T-helper 2 cell (primary cell): ENCODE measurements at regions not wholly inside any gene's neighbourhood (a gene's known extent, or its start where the extent isn't known, plus 50 kb on each side); places are given as distances from the start of the nearest gene placed in this dataset.

Experiments
- DNase-seq, 5 experiments: peaks; one replicate each; pipeline versions ENCODE4 v3.0.0 to v3.0.0-alpha.2; 2012 to 2022

DNA sequence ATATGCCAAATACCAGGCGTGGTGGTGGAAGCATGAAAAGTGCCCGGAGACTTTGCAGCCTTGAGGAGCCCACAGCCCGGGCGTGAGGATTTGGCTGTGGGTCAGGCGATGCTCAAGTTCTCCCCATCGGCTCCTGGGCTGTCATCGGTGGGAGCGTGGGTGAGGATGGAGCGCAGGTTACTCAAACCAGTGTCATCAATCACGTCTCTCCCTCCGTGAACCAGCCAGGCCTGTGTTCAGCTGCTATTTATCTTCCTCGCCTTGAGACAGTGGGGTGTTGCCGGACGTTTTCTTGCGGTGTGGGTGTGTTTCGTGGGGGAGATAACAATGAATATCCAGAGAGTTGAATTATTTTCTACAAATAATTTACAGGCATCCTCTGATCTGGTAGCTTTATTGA, 317.6 kb downstream of the EIPR1 start:
- no peak for DNase-seq

- DNase-seq, result no peak
These were observed 318.3 kb downstream of the EIPR1 start for GRCh38 chr2:3059141-3059925.

DNA sequence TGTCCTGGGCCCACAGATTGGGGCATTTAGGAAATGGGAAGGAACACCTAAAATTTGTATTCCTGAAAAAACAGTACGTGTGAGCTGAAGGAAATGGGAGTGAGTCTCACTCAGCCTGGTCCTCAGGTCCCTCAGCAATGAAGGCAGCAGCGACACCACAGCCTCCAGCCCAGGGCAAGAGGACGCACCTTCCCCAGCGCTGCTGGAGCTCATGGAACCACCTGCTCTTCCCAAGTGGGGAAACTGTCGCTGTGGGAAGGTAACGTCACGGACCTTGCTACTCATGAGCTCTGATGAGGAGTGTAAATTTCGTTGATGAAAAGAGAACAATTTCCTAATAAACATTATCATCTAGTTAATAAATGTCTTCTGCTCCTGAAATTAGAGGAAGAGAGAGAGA, 323.6 kb downstream of the EIPR1 start:
- DNase-seq, result no peak

- DNase-seq, result no peak
These were observed 326.4 kb downstream of the EIPR1 start for GRCh38 chr2:3051266-3051665.

DNA sequence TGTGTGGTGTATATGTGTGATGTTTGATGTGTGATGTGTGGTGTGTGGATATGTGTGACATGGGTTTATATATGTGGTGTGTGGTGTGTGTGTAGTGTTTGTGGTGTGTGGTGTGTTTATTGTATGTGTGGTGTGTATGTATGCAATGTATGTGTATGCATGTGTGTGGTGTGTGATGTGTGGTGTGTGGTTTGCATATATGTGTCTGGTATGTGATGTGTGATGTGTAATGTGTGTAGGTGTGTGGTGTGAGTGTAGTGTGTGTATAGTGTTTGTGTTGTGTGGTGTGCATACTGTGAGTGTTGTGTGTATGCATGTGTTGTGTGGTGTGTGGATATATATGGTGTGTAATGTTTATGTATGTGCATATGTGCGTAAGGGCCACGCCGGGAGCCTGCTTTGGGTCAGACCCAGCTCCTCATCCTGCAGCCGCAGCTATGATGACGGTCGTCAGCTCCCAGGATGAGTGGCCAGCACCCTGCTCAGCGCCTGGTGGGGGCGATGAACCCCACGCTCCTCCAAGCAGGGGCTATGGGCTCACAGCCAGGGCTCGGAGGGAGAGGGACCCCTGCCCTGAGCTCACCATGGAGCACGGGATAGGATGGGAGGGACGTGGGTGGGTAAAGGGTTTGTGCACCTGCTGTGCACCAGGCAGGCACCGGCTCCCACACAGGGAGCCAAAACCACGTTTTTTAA, 331.3 kb downstream of the EIPR1 start:
- no peak for DNase-seq

GRCh38 chr2:3045318-3045921, 332.2 kb downstream of the EIPR1 start:
- no peak for DNase-seq

GRCh38 chr2:3044587-3045317, 332.9 kb downstream of the EIPR1 start:
- DNase-seq, result no peak

- no peak for DNase-seq
These were observed 333.9 kb downstream of the EIPR1 start for GRCh38 chr2:3043726-3044125.

DNA sequence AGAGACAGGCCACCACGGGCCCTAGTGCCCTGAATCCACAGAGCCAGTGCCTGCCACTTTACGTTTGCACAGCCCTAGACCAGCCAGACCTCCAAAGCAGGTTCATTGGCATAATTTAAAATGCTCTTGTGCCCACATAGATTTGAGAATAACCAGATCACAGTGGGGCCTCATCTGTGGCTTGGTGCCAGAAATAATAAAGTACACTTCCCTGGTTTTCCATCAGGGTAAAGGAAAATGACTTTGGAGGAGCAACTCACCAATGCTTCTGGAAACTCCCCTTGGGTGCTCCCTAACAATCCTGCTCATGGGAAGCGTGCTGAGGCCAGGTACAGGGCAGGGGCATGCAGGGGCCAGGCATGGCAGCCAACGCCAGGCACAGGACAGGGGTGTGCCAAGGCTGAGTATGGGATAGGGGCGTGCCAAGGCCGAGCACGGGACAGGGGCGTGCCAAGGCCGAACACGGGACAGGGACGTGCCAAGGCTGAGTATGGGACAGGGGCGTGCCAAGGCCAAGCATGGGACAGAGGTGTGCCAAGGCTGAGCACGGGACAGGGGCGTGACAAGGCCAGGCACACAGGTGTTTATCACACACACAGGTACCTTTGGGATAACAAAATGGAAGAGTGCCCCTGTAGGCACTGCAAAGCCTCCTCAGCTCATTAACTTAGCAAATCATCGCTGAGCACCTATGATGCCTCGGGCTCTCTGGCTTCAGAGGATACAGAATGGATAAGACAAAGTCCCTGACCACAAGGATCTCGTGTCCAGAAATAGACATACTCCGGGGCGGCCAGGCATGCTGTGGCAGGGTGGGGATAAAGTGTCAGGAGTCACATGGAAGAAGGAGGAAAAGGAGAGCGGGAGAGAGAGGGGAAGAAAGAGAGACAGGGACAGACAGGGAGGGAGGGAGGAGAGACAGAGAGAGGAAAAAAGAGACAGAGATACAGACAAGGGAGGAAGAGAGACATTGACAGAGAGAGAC, 334.7 kb downstream of the EIPR1 start:
- no peak for DNase-seq

- no peak for DNase-seq
These were observed 335.6 kb downstream of the EIPR1 start for GRCh38 chr2:3041841-3042600.

GRCh38 chr2:3041246-3041645, 336.4 kb downstream of the EIPR1 start:
- no peak for DNase-seq

- no peak for DNase-seq
These were observed 337.0 kb downstream of the EIPR1 start for GRCh38 chr2:3040496-3041140.

DNA sequence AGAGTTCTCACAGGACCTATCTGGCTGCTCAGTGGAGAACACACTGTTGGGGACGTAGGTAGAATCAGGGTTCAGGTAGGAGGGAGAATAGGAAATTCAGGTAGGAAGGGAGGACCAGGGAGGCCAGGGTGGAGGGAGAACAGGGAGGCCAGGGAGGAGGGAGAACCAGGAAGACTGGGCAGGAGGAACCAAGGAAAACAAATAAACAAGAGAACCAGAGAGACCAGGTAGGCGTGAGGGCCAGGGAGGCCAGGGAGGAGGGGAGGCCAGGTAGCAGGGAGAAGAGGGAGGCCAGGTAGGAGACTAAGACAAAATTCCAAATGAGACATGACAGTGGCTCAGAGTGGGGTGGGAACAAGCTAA, 337.6 kb downstream of the EIPR1 start:
- no peak for DNase-seq

DNA sequence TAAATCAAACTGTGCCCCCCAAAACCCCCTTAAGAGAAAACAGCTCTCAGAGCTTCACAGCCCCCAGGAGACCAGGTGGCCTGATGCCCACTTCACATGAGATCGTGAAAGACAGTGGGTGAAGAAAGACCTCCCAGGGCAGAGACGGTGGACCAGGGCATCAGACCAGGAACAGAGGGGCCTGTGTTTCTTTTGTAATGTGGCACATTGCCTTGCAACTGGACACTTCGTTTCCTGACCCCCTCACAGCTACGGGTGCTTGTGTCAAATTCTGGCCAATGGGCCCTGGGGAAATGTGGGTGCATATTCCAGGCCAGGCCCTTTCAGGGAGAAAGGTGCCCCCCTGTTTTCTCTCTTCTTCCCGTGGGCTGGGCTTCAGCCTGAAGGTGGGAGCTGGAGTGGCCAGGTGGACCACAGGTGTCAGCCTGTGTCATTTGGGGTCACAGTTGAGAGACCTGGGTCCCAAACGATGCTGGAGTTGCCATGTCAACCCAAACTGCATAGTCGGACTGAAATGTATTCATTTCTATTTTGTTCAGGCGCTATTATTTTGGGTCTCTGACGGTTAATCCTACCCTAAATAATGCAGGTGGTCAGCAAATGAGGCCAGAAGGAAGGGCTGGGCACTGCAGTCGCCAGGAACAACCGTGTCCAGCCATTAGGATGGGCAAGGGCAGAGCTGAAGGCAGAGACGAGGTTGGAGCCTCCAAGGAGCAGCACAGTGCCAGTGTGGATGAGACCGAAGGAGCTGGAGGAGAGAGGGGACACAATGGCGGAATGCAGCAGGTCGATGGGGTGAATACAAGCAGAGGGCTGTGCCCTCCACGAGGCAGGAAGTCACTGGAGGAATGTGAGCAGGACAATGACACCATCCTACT, 338.2 kb downstream of the EIPR1 start:
- DNase-seq, result no peak

- DNase-seq, result no peak
These were observed 339.0 kb downstream of the EIPR1 start for GRCh38 chr2:3038636-3039035.

GRCh38 chr2:3037196-3038194, 340.1 kb downstream of the EIPR1 start:
- no peak for DNase-seq

- no peak for DNase-seq
These were observed 341.0 kb downstream of the EIPR1 start for GRCh38 chr2:3036432-3037125.
